Activated CD4-positive, CD25-positive, alpha-beta regulatory T cell (primary cell): ENCODE measurements at regions not wholly inside any gene's neighbourhood (a gene's known extent, or its start where the extent isn't known, plus 50 kb on each side); places are given as distances from the start of the nearest gene placed in this dataset.
"Not testable (repeated sequence)": the region's sequence is repeated elsewhere in the genome, so short reads cannot be mapped to it uniquely, and the experiment has no call there.

Experiments
- DNase-seq, 4 experiments: peaks; one replicate each; lab custom pipeline; 2025; lab: John Stamatoyannopoulos, UW

DNA sequence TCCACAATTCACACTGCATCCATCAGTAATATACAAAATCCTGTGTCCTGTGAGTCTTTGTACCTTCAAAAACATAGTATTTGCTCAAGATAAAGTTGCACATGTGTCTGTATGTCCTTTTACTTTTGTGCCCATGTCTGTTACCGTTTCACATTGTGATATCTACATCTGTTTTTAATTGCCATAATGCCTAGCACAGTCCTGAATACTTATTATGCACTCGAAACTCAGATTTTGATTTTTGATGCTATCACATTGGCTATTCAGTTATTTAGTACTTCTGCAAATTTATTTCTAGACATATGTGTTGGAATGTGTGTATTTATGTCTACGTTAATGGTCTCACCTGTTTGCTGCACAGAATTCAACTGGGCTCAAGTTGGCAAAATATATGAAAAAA is 452.8 kb upstream of the ZEB2 start:
- no peak for DNase-seq

DNA sequence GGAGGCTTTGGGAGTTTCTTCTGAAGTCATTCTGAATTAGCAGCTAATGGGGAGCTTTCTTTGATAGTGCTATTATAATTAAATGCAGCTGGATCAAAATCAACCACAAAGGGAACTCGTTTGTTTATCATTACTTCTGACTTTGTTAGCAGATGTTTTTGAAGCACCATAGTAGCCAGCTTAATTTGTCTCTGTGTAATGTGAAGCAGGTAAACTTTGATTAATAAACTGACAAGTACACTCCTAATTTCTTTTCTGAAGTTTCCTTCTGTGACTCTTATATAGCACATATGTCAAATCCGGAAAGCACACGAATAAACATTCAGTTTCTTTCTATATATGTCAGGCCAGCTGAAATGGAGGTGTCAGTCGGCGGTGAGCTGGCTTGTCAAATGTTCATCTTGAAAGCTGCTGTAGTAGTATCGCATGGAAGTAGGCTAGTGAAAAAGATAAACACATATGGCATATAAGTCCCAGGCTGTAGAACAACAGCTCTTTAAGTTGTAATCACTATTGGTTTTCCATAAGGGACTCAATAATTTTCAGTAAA is 451.9 kb upstream of the ZEB2 start:
- no peak for DNase-seq

DNA sequence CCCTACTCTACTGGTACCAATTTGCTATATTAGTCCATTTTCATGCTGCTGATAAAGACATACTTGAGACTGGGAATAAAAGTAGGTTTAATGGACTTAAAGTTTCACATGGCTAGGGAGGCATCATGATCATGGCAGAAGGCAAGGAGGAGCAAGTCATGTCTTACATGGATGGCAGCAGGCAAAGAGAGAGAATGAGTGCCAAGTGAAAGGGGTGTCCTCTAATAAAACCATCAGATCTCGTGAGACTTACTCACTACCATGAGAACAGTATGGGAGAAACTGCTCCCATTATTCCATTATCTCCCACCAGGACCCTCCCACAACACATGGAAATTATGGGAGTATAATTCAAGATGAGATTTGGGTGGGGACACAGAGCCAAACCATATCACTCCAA is 450.5 kb upstream of the ZEB2 start:
- DNase-seq = not testable (repeated sequence)

DNA sequence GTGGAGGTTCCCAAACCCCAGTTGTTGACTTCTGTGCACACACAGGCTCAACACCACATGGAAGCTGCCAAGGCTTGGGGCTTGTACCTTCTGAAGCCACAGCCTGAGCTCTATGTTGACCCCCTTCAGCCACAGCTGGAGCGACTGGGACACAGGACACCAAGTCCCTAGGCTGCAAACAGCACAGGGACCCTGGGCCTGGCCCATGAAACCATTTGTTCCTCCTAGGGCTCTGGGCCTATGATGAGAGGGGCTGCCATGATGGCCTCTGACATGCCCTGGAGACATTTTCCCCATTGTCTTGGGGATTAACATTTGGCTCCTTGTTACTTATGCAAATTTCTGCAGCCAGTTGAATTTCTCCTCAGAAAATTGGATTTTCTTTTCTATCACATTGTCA is 449.6 kb upstream of the ZEB2 start:
- DNase-seq = not testable (repeated sequence)

DNA sequence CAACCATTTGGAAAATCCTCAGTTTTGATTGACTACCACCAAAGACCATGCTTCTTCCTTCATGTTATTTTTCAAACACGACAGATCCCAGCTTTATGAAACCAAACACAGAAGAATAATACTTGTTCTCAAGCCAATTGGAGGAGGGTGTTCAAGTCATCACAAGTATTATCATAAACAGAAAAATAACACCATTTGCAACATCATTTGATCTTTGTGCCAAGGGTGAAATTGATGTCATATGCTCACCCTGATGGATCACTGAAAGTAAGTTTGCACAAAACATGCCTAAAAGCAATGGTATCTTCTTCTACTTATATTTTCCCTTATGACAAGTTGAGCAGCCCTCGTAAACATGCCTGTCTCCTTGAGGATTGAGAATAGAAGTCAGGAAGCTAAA is 448.0 kb upstream of the ZEB2 start:
- no peak for DNase-seq

DNA sequence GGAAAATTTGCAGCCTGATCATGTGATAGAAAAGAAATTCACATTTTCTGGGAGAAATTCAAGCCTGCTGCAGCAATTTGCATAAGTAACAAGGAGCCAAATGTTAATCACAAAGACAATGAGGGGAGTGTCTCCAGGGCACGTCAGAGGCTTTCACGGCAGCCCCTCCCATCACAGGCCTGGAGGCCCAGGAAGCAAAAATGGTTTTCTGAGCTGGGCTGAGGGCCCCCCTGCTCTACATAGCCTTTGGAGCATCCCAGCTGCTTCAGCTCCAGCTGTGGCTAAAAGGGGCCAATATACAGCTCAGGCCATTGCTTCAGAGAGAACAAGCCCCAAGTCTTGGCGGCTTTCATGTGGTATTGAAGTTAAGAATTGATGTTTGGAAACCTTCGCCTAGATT is 445.3 kb upstream of the ZEB2 start:
- DNase-seq = no peak

DNA sequence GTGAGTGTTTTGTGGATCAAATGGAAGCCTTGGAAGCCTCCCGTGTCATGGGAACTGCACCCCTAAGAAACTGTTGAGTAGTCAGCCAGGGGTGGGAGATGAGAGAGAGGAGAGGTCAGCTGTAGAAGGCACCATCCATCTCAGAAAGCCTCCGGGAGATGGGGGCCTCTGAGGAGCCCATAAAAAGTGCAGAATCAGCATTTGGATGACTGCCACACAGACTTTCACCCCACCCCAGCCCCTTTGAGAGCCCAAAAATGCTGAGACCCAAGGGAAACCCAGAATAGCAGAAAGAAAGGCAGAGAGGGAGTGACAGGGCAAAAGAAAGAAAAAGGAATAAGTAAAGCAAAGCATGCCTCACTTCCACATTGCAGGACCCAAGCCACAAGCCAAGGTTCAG is 443.1 kb upstream of the ZEB2 start:
- no peak for DNase-seq

DNA sequence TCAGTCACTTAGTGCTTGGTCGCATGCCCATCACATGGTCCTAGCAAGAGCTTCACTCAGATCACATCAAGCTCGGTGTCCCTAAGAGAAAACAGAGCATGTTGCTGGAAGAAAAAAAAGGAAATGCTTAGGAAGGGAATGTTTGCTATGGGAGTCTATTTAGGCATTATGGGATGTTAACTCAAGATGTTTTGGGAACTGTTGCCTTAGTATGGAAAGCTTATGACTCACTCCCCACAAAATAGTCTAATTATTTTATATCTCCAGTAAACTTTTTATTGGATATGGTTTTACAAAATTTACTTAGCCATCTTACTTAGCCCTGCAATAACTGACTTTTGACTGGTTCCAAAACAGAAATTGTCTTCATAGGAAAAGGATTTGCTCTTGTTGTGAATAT is 439.5 kb upstream of the ZEB2 start:
- DNase-seq = no peak

DNA sequence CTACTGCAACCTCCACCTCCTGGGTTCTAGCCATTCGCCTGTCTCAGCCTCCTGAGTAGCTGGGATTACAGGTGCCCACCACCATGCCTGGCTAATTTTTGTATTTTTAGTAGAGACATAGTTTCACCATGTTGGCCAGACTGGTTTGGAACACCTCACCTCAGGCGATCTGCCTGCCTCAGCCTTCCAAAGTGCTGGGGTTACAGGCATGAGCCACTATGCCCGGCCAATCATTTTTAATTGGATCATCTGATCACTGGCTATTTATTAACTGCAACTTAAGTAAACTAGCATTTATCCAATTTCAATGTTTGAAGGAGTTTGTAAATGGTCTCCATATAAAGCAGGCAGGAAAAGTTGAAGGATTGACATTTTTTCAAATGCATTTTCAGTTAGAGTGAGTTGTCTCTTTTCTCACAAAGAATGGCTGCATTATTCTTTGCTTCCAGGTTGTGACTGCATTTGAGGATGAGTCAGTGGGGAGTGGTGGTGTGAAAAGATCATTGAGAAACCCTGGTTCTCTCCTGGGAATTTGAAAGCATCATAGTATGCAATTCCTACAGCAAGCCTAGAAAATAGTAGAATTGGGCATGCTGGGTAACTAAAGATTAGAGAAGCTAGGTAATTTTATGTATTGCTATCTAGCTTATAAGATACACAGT is 431.1 kb upstream of the ZEB2 start:
- DNase-seq = no peak

DNA sequence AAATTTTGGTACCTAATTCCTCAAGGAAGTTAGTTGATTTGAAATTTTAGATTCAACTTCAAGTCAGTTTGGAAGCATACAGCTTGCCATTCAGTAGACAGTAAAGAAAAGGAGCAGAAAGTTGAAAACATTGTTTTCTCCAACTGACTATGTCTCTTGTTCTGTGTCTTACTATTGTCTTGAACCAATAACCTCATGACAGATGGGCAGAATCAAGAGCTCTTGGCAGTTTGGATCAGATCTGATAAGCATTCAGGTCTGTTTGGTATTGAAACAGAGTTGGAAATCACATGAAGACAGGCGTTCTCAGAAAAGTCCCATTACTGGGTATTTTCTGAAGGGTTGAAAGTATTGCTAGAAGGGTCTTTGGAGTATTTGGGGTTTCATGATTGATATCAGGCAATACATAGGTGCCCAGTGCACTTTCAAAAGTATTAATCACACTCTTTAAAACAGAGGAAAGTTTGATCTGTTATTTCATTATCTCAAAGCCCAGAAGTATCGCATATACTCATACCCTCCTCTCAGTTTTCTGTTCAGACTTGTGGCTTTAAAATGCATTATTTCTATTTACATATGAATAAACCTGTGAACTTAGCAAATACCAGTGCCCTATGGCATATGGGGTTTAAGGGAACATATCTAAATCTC is 428.4 kb upstream of the ZEB2 start:
- DNase-seq = no peak

DNA sequence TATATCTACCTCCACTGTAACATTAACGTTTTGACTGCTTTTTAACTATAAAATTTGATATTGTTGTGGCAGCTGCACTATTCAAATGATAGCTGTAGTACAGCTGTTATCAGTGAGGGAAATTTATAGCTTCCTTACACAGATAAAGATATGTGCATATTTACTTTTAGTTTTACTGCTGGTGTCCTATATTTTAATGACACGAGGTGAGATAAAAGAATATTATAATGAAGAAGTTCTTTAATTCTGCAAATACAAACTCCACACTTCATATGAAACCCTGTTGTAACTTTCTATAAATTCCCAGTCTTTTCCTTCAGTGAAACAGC is 427.8 kb upstream of the ZEB2 start:
- DNase-seq = no peak

DNA sequence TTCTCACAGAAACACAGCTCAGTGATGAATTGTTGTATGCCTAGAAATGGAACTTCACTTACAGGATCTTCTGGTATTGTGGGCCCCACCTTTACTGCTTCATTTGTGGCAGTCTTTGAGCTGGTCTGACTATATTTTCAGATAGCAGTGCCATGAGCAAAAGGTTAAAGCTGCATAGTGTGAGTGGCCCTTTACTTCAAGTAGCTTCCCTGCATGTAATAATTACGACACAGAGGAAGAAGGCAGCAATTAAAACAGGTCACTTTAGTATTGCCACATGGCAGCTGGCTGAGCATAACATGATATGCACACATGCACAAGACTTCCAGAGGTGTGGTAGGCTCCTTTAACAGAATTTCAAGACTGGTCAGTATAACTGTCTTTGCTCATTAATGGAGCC is 426.3 kb upstream of the ZEB2 start:
- no peak for DNase-seq

DNA sequence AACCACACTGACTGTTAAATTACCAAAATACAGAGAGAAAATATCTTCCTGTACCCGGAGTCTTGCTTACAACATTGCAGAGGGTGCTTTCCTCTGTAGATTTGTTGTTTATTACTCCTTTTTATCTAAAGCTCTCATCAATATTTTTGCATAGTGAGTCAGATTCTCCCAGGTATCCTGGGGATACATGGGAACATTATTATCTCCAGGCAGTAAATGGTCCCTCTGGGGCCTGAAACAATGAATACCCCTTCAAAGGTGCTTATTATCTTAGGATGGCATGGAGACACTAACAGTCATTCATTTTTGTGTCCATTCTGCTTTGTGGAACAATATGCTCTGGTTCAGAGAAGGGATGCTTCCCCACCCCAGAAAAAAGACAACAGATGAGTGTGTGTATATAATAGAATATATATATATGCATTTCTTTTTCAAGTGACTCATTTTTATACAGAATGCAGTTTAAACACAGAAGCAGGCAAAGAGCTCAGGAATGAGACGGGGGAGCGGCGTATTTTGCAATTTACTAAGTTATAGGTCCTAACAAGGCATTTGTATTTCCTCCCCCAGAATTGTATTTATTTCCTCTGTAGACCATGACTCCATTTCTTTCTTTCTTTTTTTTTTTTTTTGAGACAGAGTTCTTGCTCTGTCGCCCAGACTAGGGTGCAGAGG is 424.8 kb upstream of the ZEB2 start:
- DNase-seq = no peak

DNA sequence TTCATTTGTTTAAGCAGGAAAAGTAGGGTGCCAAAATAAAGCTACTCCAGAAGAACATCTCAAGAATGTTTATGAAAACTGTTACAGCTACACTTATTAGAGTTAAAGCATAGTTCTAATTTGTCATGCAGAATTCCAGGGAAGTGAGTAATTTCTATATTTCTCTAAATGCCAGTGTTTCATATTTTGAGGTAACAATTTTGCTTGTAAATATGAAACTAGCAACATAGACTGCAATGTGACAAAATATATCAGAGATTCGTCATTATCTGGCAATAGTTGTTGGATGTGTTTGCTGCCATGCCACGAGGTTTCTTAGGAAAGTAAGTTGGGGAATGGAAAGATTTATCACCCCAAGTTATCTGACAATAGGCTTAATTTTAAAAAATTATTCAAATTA is 424.1 kb upstream of the ZEB2 start:
- no peak for DNase-seq

DNA sequence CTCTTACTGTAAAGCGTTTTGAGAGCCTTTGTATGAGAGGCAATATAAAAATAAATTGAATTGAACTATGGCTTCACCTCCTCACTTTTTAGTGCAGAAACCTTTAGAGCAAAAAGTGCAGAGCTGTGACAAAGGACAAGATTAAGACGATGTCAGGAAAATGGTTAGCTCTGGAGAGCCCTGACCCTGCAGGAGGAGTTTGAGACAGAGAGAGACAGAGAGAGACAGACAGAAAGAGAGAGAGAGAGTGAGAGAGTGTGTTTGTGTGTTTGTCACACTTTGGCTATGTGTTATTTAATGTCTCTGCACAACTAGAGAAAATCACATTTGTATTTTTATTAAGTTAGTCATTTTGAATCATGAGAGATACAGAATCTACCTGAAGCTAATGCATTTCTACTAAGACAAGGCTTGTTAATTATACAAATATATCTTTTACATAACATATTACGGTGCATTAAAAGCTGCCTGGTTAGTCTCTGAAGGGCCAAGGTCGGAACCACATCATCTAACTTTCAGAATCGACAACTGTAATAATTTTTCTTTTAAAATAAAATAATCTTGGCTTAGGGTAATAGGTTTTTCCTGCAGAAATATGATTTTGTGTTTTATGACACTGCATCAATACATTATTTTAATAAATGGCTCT is 423.5 kb upstream of the ZEB2 start:
- no peak for DNase-seq

DNA sequence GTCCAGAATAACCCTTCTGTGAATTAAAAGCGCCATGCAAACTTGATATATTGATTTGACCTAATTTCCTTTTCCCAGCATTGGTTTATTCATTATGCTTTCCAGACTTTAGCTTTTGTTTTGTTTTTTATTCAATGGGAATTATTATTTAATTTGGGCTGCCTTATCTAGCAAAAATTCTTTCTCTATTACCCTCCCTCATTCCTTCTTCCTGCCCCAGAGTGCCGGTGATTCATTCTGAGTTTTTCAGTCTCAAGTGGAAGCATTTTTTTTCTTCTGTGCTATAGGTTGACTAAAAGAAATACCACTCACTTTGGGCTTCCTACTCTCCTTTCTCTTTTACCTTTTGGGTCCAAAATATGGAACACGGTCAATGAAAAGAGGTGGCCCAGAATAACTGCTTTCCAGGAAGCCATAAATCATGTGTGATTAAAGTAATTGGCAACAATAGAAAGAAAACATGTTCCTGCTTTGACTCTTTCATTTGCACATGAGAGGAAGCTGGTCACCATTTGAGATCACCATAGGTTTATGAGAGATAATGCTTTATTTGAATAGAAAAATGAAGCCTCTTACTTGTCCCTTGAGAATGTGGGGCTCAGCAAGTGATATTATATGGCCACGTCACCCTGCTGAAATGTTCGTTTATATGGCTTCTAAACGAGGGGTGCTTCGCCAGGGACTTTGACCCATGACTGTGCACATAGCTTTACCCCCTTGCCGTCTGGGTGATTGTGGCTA is 422.8 kb upstream of the ZEB2 start:
- DNase-seq = no peak

DNA sequence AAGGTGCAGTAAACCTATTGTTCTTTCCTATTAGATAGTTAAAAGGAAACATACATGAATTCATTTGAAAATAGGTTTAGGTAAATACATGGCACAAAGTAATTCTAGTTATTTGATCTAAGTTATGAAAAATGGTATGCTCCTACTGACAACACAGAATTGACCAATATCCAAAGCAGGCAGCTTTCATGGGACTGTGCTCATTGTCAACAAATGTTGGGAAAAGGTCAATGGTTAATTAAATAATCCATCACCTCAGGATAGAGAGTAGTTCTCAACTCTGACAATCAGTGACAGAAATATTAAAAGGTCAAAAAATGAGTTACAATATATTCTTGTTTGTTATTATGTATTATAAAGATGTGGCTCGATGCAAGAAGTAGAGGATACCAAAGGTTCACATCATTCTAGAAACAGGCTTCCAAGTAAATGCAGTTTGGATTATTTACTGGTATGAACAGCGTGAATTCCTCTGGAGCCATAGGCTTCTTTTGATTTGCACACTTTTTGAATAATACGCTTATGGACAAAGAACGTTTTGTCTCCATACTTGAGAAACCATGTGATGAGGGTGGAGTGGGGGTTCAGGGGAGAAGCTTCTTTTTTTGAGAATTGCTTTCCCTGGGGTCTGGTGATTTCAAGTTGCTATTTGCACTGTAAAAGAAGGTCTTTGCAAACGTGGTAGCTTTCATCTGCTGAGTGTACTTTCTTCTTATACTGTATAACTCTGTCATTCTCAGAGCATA is 422.0 kb upstream of the ZEB2 start:
- no peak for DNase-seq

DNA sequence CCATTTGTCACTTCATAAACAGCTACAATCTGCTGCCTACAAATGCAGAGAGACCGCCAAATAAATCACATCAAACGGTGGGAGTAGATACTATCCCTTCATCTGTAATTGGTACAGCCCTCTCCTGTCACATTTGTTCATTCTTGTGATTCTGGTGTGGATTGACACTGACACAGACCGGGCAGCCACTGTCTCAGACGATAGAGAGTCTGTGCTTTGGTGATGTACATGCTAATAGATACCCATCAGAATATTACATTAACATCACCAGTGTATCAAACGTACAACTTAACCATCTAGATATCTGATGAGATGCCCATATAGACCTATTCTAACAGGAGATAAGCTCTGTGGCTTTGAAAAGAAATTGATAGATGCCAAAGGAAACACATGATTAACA is 419.7 kb upstream of the ZEB2 start:
- no peak for DNase-seq

DNA sequence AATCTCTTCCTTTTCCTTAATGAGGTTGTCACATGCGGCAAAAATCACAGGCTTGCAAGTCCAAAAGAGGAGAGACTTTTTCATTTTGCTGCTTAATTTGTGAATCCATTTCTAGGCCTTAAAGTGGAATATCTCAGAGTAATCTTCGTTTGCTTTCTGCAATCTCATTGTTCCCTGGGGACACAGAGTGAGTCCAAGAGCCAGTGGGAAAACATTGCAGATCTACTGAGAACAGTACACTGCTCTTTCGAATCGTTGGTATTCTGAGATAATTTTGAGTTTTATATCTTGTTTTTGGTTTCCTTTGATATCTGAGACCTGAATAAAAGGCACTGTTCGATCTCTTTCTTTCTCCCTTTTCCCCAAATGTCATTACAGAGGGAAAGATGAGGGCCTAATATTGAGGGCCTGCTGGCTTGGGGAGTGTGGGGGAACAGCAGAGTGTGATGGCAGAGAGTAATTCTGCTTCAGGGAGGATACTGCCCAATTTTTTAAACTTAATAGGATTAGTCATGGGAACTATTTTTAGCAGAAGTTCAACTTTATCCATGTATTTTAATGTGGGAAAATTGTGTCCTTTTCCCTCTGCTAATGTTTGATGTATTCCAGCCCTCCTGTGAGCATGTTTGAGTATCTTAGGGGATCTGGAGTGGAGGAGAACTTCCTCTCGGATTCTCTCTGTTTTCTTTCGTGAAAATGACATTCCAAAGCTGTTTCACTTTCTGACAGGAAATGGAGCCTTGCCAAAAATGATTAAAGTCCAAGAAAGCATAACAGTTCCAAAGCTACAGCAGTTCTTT is 418.2 kb upstream of the ZEB2 start:
- DNase-seq = no peak

DNA sequence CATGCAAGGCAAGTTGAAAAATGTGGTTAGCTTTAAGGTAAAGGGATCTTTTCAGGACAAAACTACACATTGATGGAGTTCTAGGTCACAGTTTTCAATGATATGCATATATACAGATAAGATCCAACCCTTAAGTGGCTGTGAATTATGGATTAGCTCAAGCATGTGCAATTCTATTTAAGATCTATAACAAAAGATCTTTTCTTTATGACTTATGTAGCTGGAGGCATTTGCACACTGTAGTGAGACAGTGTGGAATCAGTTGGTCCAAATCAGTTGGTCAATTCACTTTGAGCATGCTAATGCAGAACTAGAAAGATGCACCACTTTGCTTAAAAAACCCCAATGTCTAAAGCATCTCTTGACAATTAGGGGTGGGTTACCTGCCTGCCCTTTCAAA is 417.1 kb upstream of the ZEB2 start:
- DNase-seq = no peak

DNA sequence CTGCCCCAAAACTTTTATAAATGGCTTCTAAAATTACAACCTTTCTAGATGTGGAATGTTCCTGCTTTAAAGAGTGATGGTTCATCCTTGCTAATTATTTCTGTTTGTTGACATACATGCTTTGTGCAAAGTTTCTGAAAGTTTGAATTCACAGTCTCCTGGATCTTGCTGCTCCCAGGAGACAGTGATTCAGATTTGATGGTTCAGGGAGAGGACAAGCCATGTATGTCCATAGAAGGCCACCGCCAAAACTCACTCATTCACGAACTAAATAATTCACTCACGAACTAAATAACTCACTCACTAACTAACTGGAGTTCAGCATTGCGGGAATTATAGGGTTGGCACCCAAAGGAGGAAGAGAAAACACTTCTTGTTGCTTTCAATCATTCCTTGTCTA is 416.5 kb upstream of the ZEB2 start:
- no peak for DNase-seq
